ENCODE measurements at regions not wholly inside any gene's neighbourhood (a gene's known extent, or its start where the extent isn't known, plus 50 kb on each side); places are given as distances from the start of the nearest gene placed in this dataset.

GRCh38 chr6:11432713-11433450 lies 104.7 kb upstream of the TMEM170B start:
- peak overlapping the region; percentile 69 for H3K27ac ChIP-seq (ENCODE audit: extremely low read length, insufficient read depth, low read length)
- H4K20me1 ChIP-seq (ENCODE audit: insufficient read depth, low read length), result no peaks in the 10 kb centered on the region
- H3K36me3 ChIP-seq (replicated peaks in 1 of 2; ENCODE audit: control insufficient read depth in 1 of 2, insufficient read depth in 2 of 2, low read length in 2 of 2), result no peaks in the 10 kb centered on the region
- no peak overlapping the region for H2AFZ ChIP-seq (ENCODE audit: low read length)
- 91% methylated on average over 1 of the region's 1 CpG for WGBS (ENCODE audit: low lambda C conversion rate)
- no peak for TF ChIP-seq ZNF24 (IDR thresholded peaks at IDR 0.05)
- no peak for TF ChIP-seq NR2F6 (IDR thresholded peaks at IDR 0.05)
- no peak for TF ChIP-seq NR2F6 (CRISPR knock-in tag; IDR thresholded peaks at IDR 0.05)
- TF ChIP-seq ETV5 (CRISPR knock-in tag; IDR thresholded peaks at IDR 0.05; ENCODE audit: borderline replicate concordance), result no peak
- TF ChIP-seq ZNF768 (CRISPR knock-in tag; IDR thresholded peaks at IDR 0.05), result no peak
- TF ChIP-seq GABPB1 (CRISPR knock-in tag; IDR thresholded peaks at IDR 0.05), result no peak
- no peak for TF ChIP-seq ZSCAN29 (CRISPR knock-in tag; conservative IDR thresholded peaks at IDR 0.05)
- TF ChIP-seq ZNF770 (CRISPR knock-in tag; IDR thresholded peaks at IDR 0.05), result no peak
- TF ChIP-seq ZNF703 (CRISPR knock-in tag; IDR thresholded peaks at IDR 0.05; ENCODE audit: borderline replicate concordance), result no peak
- no peak for TF ChIP-seq GTF3A (CRISPR knock-in tag; conservative IDR thresholded peaks at IDR 0.05)
- in situ Hi-C loops (cut with HindIII; ENCODE audit: extremely low pct_ligation_motif_present, low pct_unique_long_range_greater_than_20kb) (no loop called here), intact Hi-C loops (cut with micrococcal nuclease; ENCODE audit: unreplicated experiment) (loop anchor here (5.0 kb wide), 2 partner anchors 136 to 216 kb away; no protein-coding TSS in a partner anchor)
- H3K4me1 ChIP-seq (ENCODE audit: insufficient read depth, low read length), result peaks cover 93% of the 10 kb centered on the region
- no peak overlapping the region for H3K9ac ChIP-seq (ENCODE audit: insufficient read depth, low read depth, low read length)
- H3K9me3 ChIP-seq (ENCODE audit: low read length), result no peaks in the 10 kb centered on the region
- ChIA-PET CTCF (ENCODE audit: low intra/inter-chr PET ratio, low total read pairs) (no interaction called here), POLR2A (interaction anchor here (1.1 to 2.3 kb wide), 2 partner anchors 41 to 200 kb away, joined by 3 to 10 read pairs; partner anchors contain the start of gene NEDD9)
- DNase-seq (ENCODE audit: low spot score) (no peak), ATAC-seq (no peak), FAIRE-seq (no peak)
- H3K4me2 ChIP-seq (ENCODE audit: low read depth, low read length), result no peak overlapping the region
- no peaks in the 10 kb centered on the region for H3K79me2 ChIP-seq (ENCODE audit: insufficient read depth, low read length)
- no peaks in the 10 kb centered on the region for H3K27me3 ChIP-seq (ENCODE audit: control insufficient read depth in 1 of 2, insufficient read depth in 2 of 2, low read length in 2 of 2)
- no peak overlapping the region for H3K4me3 ChIP-seq (replicated peaks in 1 of 3; ENCODE audit: insufficient read depth in 1 of 3, low read depth in 2 of 3, low read length in 3 of 3)
- no TSS peak for BruUV-seq (replicated peaks)

Measured in HepG2 (cell line).